Osteoblast (primary cell): ENCODE measurements at regions not wholly inside any gene's neighbourhood (a gene's known extent, or its start where the extent isn't known, plus 50 kb on each side); places are given as distances from the start of the nearest gene placed in this dataset.

ENCODE experiments used
- DNase-seq: peaks from one replicate; pipeline ENCODE4 v3.0.0; 2011; ENCODE audit warnings: low spot score, mixed read lengths; ENCODE audit not compliant: insufficient read length; ENCODE audit errors: missing footprints
- H2AFZ ChIP-seq: 2 replicates; pipeline ENCODE4 v1.6.0; 2011; ENCODE audit warnings: mild to moderate bottlenecking, low read length
- H3K27ac ChIP-seq: 2 replicates; pipeline ENCODE4 v1.5.1; 2011; ENCODE audit warnings: mild to moderate bottlenecking, low read depth, low read length, moderate library complexity
- H3K27me3 ChIP-seq: 2 replicates; pipeline ENCODE4 v1.6.0; 2012; ENCODE audit warnings: mild to moderate bottlenecking, control low read depth, inconsistent platforms, low read length, moderate library complexity; ENCODE audit not compliant: insufficient read depth
- H3K36me3 ChIP-seq: 2 replicates; pipeline ENCODE4 v1.5.1; 2011; ENCODE audit warnings: mild to moderate bottlenecking, low read length, control low read depth, moderate library complexity; ENCODE audit not compliant: insufficient read depth
- H3K4me1 ChIP-seq: 2 replicates; pipeline ENCODE4 v1.5.1; 2011; ENCODE audit warnings: mild to moderate bottlenecking, low read length, control low read depth, moderate library complexity; ENCODE audit not compliant: insufficient read depth
- H3K4me2 ChIP-seq: 2 replicates; pipeline ENCODE4 v1.6.0; 2011; ENCODE audit warnings: mild to moderate bottlenecking, low read length; ENCODE audit not compliant: insufficient read depth
- H3K4me3 ChIP-seq: fragments of 200-600 bp; sonication (generic); 3 replicates; pipeline ENCODE4 v1.5.1; 2012; ENCODE audit warnings: mild to moderate bottlenecking, low read length, inconsistent platforms; ENCODE audit not compliant: insufficient read depth
- H3K79me2 ChIP-seq: 2 replicates; pipeline ENCODE4 v1.6.0; 2012; ENCODE audit warnings: mild to moderate bottlenecking, low read length, control low read depth, inconsistent platforms; ENCODE audit not compliant: insufficient read depth
- H3K9me3 ChIP-seq: 2 replicates; pipeline ENCODE4 v1.5.1; 2011; ENCODE audit warnings: low read depth, low read length, control low read depth
- H4K20me1 ChIP-seq: 2 replicates; pipeline ENCODE4 v1.6.0; 2012; ENCODE audit warnings: mild to moderate bottlenecking, low read length, control low read depth; ENCODE audit not compliant: insufficient read depth
- TF ChIP-seq, protein P1 (sequence below): IDR thresholded peaks from 2 replicates; pipeline ENCODE4 v1.5.1; 2011; ENCODE audit warnings: mild to moderate bottlenecking, low read depth, low read length, moderate library complexity; ENCODE audit errors: extremely low read depth

DNA sequence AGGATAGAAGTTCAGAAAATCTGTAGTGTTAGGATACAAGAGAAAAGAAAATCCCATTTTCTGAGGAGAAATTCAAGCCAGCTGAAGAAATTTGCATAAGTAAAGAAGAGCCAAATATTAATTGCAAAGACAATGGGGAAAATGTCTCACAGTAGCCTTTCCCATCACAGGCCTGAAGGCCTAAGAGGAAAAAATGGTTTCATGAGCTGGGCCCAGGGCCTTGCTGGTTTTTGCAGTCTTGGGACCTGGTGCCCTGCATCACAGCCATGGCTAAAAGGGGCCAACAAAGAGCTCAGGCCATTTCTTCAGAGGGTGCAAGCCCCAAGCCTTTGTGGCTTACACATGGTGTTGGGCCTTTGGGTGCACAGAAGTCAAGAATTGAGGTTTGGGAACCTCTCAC is 413.6 kb upstream of the CYRIA start:
- DNase-seq: no peak
- Histone ChIP-seq H3K27ac (no peak overlapping the region), H2AFZ (no peak overlapping the region), H3K27me3 (no peaks in the 10 kb centered on the region), H3K4me1 (no peaks in the 10 kb centered on the region), H3K4me2 (no peak overlapping the region), H3K79me2 (no peaks in the 10 kb centered on the region), H3K36me3 (no peaks in the 10 kb centered on the region), H3K9me3 (no peaks in the 10 kb centered on the region), H3K4me3 (no peak overlapping the region), H4K20me1 (no peaks in the 10 kb centered on the region)
- TF ChIP-seq, protein P1, sequence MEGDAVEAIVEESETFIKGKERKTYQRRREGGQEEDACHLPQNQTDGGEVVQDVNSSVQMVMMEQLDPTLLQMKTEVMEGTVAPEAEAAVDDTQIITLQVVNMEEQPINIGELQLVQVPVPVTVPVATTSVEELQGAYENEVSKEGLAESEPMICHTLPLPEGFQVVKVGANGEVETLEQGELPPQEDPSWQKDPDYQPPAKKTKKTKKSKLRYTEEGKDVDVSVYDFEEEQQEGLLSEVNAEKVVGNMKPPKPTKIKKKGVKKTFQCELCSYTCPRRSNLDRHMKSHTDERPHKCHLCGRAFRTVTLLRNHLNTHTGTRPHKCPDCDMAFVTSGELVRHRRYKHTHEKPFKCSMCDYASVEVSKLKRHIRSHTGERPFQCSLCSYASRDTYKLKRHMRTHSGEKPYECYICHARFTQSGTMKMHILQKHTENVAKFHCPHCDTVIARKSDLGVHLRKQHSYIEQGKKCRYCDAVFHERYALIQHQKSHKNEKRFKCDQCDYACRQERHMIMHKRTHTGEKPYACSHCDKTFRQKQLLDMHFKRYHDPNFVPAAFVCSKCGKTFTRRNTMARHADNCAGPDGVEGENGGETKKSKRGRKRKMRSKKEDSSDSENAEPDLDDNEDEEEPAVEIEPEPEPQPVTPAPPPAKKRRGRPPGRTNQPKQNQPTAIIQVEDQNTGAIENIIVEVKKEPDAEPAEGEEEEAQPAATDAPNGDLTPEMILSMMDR: no peak

DNA sequence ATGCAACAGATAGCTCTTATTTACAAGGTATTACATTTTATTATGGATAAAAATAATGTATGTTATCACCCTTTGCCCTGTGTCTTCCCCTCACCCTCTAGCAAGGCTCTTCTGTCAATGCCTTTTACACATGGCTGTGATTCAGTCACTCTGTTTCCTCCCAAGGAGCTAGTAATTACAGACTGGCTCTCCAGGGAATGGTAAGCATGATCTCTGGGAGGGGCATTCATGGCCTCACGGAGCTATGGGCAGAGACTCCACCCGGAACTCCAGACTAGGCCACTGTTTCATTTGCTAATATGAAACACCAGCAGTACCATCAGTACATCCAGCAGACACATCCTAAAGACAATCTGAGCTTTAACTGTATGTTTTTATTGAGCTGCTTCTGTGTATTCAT is 410.9 kb upstream of the CYRIA start:
- Histone ChIP-seq H2AFZ (no peak overlapping the region), H3K36me3 (no peaks in the 10 kb centered on the region), H3K27me3 (no peaks in the 10 kb centered on the region), H3K4me2 (no peak overlapping the region), H3K4me1 (no peaks in the 10 kb centered on the region), H3K9me3 (no peaks in the 10 kb centered on the region), H3K27ac (no peak overlapping the region), H3K79me2 (no peaks in the 10 kb centered on the region), H3K4me3 (no peak overlapping the region), H4K20me1 (no peaks in the 10 kb centered on the region)
- TF ChIP-seq, protein P1: no peak
- no peak for DNase-seq

DNA sequence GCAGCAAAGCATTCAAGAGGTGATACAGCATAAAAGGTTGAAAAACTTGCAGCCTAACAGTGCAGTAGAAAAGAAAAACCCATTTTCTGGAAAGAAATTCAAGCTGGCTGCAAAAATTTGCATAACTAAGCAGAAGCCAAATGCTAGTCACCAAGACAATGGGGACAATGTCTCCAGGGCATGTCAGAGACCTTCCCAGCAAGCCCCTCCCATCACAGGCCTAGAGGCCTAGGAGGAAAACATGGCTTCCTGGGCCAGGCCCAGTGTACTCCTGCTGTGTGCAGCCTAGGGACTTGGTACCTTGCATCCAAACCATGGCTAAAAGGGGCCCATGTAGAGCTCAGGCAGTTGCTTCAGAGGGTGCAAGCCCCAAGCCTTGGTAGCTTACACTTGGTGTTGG is 405.1 kb upstream of the CYRIA start:
- H2AFZ ChIP-seq: no peak overlapping the region
- DNase-seq: no peak

DNA sequence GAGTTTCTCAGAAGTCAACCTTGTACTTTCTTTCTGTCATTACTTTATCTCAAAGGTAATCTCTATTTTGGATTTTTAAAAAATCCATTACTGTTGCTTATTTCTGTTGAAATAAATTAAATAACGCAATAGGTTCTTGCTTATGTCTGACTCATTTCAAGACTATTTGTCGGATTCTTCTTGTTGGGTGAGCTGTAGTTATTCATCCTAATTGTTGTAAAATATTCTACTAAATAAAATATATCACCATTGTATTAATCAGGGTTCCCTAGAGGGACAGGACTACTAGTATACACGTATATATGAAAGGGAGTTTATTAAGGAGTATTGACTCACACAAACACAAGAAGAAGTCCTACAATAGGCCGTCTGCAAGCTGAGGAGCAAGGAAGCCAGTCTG is 403.9 kb upstream of the CYRIA start:
- Histone ChIP-seq H2AFZ (no peak overlapping the region), H3K36me3 (no peaks in the 10 kb centered on the region), H3K79me2 (no peaks in the 10 kb centered on the region), H3K4me2 (no peak overlapping the region), H3K27me3 (no peaks in the 10 kb centered on the region), H3K9me3 (no peaks in the 10 kb centered on the region), H4K20me1 (no peaks in the 10 kb centered on the region), H3K27ac (no peak overlapping the region), H3K4me1 (no peaks in the 10 kb centered on the region), H3K4me3 (no peak overlapping the region)
- TF ChIP-seq, protein P1: no peak
- DNase-seq: no peak

More for the DNA sequence above, 405.1 kb upstream of the CYRIA start:
- H4K20me1 ChIP-seq: no peaks in the 10 kb centered on the region
- H3K4me2 ChIP-seq: no peak overlapping the region
- H3K79me2 ChIP-seq: no peaks in the 10 kb centered on the region
- TF ChIP-seq, protein P1: no peak
- H3K9me3 ChIP-seq: no peaks in the 10 kb centered on the region
- H3K4me3 ChIP-seq: no peak overlapping the region
- H3K27me3 ChIP-seq: no peaks in the 10 kb centered on the region
- H3K27ac ChIP-seq: no peak overlapping the region
- H3K36me3 ChIP-seq: no peaks in the 10 kb centered on the region
- no peaks in the 10 kb centered on the region for H3K4me1 ChIP-seq
